ENCODE measurements at regions not wholly inside any gene's neighbourhood (a gene's known extent, or its start where the extent isn't known, plus 50 kb on each side); places are given as distances from the start of the nearest gene placed in this dataset.
"Not testable (repeated sequence)": the region's sequence is repeated elsewhere in the genome, so short reads cannot be mapped to it uniquely, and the experiment has no call there.

- H3K4me1 Mint-ChIP-seq (ENCODE audit: low read depth): no peaks in the 10 kb centered on the region
- H3K36me3 Mint-ChIP-seq (ENCODE audit: insufficient read depth): no peaks in the 10 kb centered on the region
- no peak overlapping the region for H3K4me3 Mint-ChIP-seq
- no peak for DNase-seq
- no peak for ATAC-seq
- H3K27me3 Mint-ChIP-seq (ENCODE audit: low read depth): no peaks in the 10 kb centered on the region
- H3K9me3 Mint-ChIP-seq: peaks cover 12% of the 10 kb centered on the region
These were observed 1024.2 kb downstream of the DIPK2A start for GRCh38 chr3:144995856-144996255.

- Mint-ChIP-seq H3K9me3 (peaks cover 14% of the 10 kb centered on the region), H3K36me3 (ENCODE audit: insufficient read depth) (no peaks in the 10 kb centered on the region), H3K4me3 (no peak overlapping the region), H3K4me1 (ENCODE audit: low read depth) (no peaks in the 10 kb centered on the region), H3K27me3 (ENCODE audit: low read depth) (no peaks in the 10 kb centered on the region)
- DNase-seq (no peak), ATAC-seq (no peak)
These were observed 1033.8 kb downstream of the DIPK2A start for GRCh38 chr3:145005427-145005826.

GRCh38 chr3:145006271-145006670 lies 1034.6 kb downstream of the DIPK2A start:
- ATAC-seq (no peak), DNase-seq (no peak)
- H3K4me3 Mint-ChIP-seq: no peak overlapping the region
- H3K9me3 Mint-ChIP-seq: peaks cover 12% of the 10 kb centered on the region
- no peaks in the 10 kb centered on the region for H3K27me3 Mint-ChIP-seq (ENCODE audit: low read depth)
- no peaks in the 10 kb centered on the region for H3K4me1 Mint-ChIP-seq (ENCODE audit: low read depth)
- H3K36me3 Mint-ChIP-seq (ENCODE audit: insufficient read depth): no peaks in the 10 kb centered on the region

GRCh38 chr3:145013931-145014330 lies 1042.3 kb downstream of the DIPK2A start:
- H3K4me3 Mint-ChIP-seq: no peak overlapping the region
- no peaks in the 10 kb centered on the region for H3K9me3 Mint-ChIP-seq
- H3K4me1 Mint-ChIP-seq (ENCODE audit: low read depth): no peaks in the 10 kb centered on the region
- DNase-seq: no peak
- no peaks in the 10 kb centered on the region for H3K36me3 Mint-ChIP-seq (ENCODE audit: insufficient read depth)
- no peak for ATAC-seq
- no peaks in the 10 kb centered on the region for H3K27me3 Mint-ChIP-seq (ENCODE audit: low read depth)

DNA sequence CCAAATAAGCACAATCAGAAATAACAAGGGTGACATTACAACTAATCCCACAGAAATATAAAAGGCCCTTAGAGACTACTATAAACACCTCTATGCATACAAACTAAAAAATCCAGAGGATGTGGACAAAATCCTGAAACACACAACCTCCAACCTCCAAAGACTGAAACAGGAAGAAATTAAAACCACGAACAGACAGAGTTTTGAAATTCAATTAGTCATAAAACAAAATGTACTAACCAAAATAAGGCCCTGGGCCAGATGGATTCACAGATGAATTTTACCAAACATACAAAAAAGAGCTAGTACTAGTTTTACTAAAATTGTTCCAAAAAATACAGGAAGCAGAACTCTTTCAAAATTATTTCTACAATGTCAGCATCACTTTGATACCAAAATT lies 1043.6 kb downstream of the DIPK2A start:
- H3K36me3 Mint-ChIP-seq (ENCODE audit: insufficient read depth): no peaks in the 10 kb centered on the region
- H3K4me1 Mint-ChIP-seq (ENCODE audit: low read depth): no peaks in the 10 kb centered on the region

DNA sequence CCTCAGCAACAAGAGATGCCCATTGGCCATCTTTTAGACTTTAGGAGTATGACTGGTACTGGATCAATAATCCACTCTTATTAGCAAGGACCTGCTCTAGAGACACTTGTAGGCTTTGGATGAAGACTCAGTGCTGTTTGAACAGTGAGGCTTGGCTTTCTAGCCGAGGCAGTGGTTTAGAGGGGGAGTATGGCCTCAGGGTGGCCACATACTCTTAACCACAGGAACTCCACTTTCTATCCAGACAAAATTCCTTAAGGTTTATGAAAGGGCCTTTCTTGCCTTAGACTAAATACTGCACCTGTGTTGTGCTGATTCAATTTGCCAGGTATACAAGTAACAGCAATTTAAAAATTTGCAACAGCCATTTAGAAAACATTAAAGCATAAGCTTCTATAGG lies 1046.3 kb downstream of the DIPK2A start:
- Mint-ChIP-seq H3K4me1 (ENCODE audit: low read depth) (no peaks in the 10 kb centered on the region), H3K27me3 (ENCODE audit: low read depth) (no peaks in the 10 kb centered on the region)

More for the DNA sequence above, 1043.6 kb downstream of the DIPK2A start:
- Mint-ChIP-seq H3K9me3 (no peaks in the 10 kb centered on the region), H3K4me3 (no peak overlapping the region), H3K27me3 (ENCODE audit: low read depth) (no peaks in the 10 kb centered on the region)
- DNase-seq (no peak), ATAC-seq (no peak)

GRCh38 chr3:145022447-145022846 lies 1050.8 kb downstream of the DIPK2A start:
- H3K4me1 Mint-ChIP-seq (ENCODE audit: low read depth): no peaks in the 10 kb centered on the region
- no peak for DNase-seq
- peaks cover 6% of the 10 kb centered on the region for H3K9me3 Mint-ChIP-seq
- no peaks in the 10 kb centered on the region for H3K27me3 Mint-ChIP-seq (ENCODE audit: low read depth)
- H3K4me3 Mint-ChIP-seq: no peak overlapping the region
- no peaks in the 10 kb centered on the region for H3K36me3 Mint-ChIP-seq (ENCODE audit: insufficient read depth)
- ATAC-seq: no peak

More for the DNA sequence above, 1046.3 kb downstream of the DIPK2A start:
- no peak for ATAC-seq
- no peak for DNase-seq
- Mint-ChIP-seq H3K36me3 (ENCODE audit: insufficient read depth) (no peaks in the 10 kb centered on the region), H3K9me3 (no peaks in the 10 kb centered on the region), H3K4me3 (no peak overlapping the region)

GRCh38 chr3:145024700-145025099 lies 1053.1 kb downstream of the DIPK2A start:
- DNase-seq: no peak
- Mint-ChIP-seq H3K27me3 (ENCODE audit: low read depth) (no peaks in the 10 kb centered on the region), H3K4me3 (no peak overlapping the region), H3K4me1 (ENCODE audit: low read depth) (no peaks in the 10 kb centered on the region), H3K9me3 (peaks cover 6% of the 10 kb centered on the region), H3K36me3 (ENCODE audit: insufficient read depth) (no peaks in the 10 kb centered on the region)
- no peak for ATAC-seq

GRCh38 chr3:145027186-145027585 lies 1055.6 kb downstream of the DIPK2A start:
- H3K36me3 Mint-ChIP-seq (ENCODE audit: insufficient read depth); H3K9me3 Mint-ChIP-seq; DNase-seq; ATAC-seq; H3K4me3 Mint-ChIP-seq; H3K4me1 Mint-ChIP-seq (ENCODE audit: low read depth); H3K27me3 Mint-ChIP-seq (ENCODE audit: low read depth): not testable (repeated sequence)

GRCh38 chr3:145032791-145033190 lies 1061.2 kb downstream of the DIPK2A start:
- Mint-ChIP-seq H3K4me1 (ENCODE audit: low read depth) (no peaks in the 10 kb centered on the region), H3K9me3 (no peaks in the 10 kb centered on the region), H3K36me3 (ENCODE audit: insufficient read depth) (no peaks in the 10 kb centered on the region), H3K4me3 (no peak overlapping the region), H3K27me3 (ENCODE audit: low read depth) (no peaks in the 10 kb centered on the region)
- ATAC-seq (no peak), DNase-seq (no peak)

DNA sequence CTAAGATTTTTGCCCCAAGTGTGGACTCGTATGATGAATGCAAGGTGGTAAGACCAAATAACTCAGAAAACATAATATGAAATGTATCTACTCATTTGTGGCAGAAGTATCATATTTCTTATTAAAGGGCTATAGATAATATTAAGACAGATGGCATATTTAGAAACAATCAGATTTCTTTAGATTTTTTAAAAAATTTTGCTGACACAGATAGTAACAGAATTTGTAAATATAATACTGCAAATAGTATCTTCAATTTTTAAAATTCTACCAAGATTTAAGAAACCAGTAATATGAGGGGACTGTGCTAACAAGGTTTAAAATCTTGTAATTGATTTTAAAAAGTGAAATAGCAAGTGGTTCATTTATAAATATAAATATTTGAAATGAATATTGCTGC lies 1064.1 kb downstream of the DIPK2A start:
- H3K4me1 Mint-ChIP-seq (ENCODE audit: low read depth): no peaks in the 10 kb centered on the region
- H3K9me3 Mint-ChIP-seq: no peaks in the 10 kb centered on the region
- H3K4me3 Mint-ChIP-seq: no peak overlapping the region
- no peak for ATAC-seq
- no peaks in the 10 kb centered on the region for H3K36me3 Mint-ChIP-seq (ENCODE audit: insufficient read depth)
- no peaks in the 10 kb centered on the region for H3K27me3 Mint-ChIP-seq (ENCODE audit: low read depth)
- no peak for DNase-seq

DNA sequence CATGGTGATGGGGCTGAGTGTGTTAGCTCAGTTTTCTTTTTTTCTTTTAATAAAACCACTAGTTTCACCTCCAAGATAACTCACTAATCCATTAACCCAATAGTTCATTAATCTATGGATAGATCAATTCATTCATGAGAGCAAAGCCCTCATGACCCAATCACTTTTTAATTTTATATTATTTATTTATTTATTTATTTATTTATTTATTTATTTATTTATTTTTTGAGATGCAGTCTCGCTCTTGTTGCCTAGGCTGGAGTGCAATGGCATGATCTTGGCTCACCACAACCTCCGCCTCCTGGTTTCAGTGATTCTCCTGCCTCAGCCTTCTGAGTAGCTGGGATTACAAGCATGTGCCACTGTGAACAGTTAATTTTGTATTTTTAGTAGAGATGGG lies 1082.4 kb downstream of the DIPK2A start:
- not testable (repeated sequence) for ATAC-seq; H3K36me3 Mint-ChIP-seq (ENCODE audit: insufficient read depth); H3K4me3 Mint-ChIP-seq; H3K4me1 Mint-ChIP-seq (ENCODE audit: low read depth); H3K27me3 Mint-ChIP-seq (ENCODE audit: low read depth); DNase-seq; H3K9me3 Mint-ChIP-seq

DNA sequence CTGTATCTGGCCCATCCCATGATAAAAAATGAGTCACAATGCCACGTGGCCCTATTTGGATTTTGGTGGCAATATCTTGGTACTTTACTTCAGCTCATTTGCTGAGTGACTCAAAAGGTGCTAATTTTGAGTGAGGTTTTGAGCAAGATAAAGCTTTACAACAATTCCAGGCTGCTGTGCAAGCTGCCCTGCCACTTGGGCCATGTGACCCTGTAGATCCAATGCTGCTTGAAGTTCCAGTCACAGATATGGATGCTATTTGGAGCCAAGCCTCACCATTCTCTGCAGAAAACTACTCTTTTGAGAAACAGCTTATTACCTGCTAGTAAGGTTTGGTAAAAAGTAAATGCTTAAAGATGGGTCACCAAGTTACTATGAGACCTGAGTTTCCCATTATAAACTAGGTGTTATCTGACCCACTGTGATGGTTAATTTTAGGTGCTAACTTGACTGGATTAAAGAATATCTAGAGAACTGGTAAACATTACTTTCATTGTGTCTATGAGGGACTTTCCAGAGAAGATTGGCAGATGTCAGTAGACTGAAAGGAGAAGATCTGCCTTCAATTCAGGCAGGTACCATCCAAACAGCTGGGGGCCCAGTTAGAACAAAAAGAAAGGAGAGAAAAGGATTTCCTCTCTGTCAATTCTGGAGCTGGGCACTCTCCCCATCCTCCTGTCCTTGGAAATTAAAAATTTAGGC lies 1083.9 kb downstream of the DIPK2A start:
- Mint-ChIP-seq H3K4me3 (no peak overlapping the region), H3K9me3 (peaks cover 10% of the 10 kb centered on the region), H3K36me3 (ENCODE audit: insufficient read depth) (no peaks in the 10 kb centered on the region), H3K4me1 (ENCODE audit: low read depth) (no peaks in the 10 kb centered on the region), H3K27me3 (ENCODE audit: low read depth) (no peaks in the 10 kb centered on the region)
- ATAC-seq (no peak), DNase-seq (no peak)

GRCh38 chr3:145058483-145058882 lies 1086.9 kb downstream of the DIPK2A start:
- Mint-ChIP-seq H3K4me3 (no peak overlapping the region), H3K36me3 (ENCODE audit: insufficient read depth) (no peaks in the 10 kb centered on the region), H3K4me1 (ENCODE audit: low read depth) (no peaks in the 10 kb centered on the region), H3K9me3 (peaks cover 22% of the 10 kb centered on the region), H3K27me3 (ENCODE audit: low read depth) (no peaks in the 10 kb centered on the region)
- ATAC-seq (no peak), DNase-seq (no peak)

DNA sequence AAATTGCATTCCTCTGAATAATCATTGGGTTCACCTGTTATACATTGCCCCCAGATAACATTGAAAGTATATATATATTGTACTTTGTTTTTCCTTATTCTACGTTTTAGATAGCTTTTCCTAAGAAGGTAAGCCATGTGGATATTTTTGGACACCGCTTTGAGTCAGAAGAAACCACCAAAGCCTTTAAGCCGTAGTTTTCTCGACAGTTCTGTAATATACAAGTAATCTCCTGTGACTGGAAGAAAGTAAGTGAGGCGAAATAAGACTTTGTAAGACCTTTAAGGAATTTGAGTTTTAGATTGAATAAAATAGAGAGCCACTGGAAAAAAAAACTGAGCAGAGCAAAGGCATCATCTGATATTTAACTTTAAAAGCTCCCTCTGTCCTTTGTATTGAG lies 1092.0 kb downstream of the DIPK2A start:
- ATAC-seq: no peak
- H3K9me3 Mint-ChIP-seq: peaks cover 15% of the 10 kb centered on the region
- no peaks in the 10 kb centered on the region for H3K36me3 Mint-ChIP-seq (ENCODE audit: insufficient read depth)
- no peaks in the 10 kb centered on the region for H3K4me1 Mint-ChIP-seq (ENCODE audit: low read depth)
- no peak for DNase-seq
- H3K27me3 Mint-ChIP-seq (ENCODE audit: low read depth): no peaks in the 10 kb centered on the region
- H3K4me3 Mint-ChIP-seq: no peak overlapping the region

- Mint-ChIP-seq H3K27me3 (ENCODE audit: low read depth) (no peaks in the 10 kb centered on the region), H3K36me3 (ENCODE audit: insufficient read depth) (no peaks in the 10 kb centered on the region), H3K4me3 (no peak overlapping the region), H3K9me3 (peaks cover 4% of the 10 kb centered on the region), H3K4me1 (ENCODE audit: low read depth) (no peaks in the 10 kb centered on the region)
- DNase-seq (no peak), ATAC-seq (no peak)
These were observed 1090.2 kb downstream of the PLOD2 start for GRCh38 chr3:145070795-145071194.

Measured in activated T-cell treated with anti-CD3 and anti-CD28 coated beads, Interleukin-2, amount 50 U/mL, for 4 hours (primary cell).